ENCODE measurements at regions not wholly inside any gene's neighbourhood (a gene's known extent, or its start where the extent isn't known, plus 50 kb on each side); places are given as distances from the start of the nearest gene placed in this dataset.

- ChIA-PET POLR2A (no interaction called here), CTCF (no interaction called here)
- no peak overlapping the region for H3K27ac ChIP-seq (ENCODE audit: low read depth, low read length)
- TF ChIP-seq CTCF (IDR thresholded peaks at IDR 0.05; ENCODE audit: low read depth, low read length): no peak
- no peak overlapping the region for H3K4me3 ChIP-seq (ENCODE audit: low read depth, low read length)
- H3K9me3 ChIP-seq (ENCODE audit: control insufficient read depth, insufficient read depth, low read length): no peaks in the 10 kb centered on the region; the same call in 1 of the 2 replicates
- no peaks in the 10 kb centered on the region for H3K27me3 ChIP-seq (ENCODE audit: control insufficient read depth, insufficient read depth, low read length)
- DNase-seq (ENCODE audit: low read depth, low spot score): no peak
Observed at GRCh38 chr1:102185260-102185659, 188.5 kb upstream of the OLFM3 start.

GRCh38 chr1:102184477-102184876, 187.8 kb upstream of the OLFM3 start:
- H3K9me3 ChIP-seq (ENCODE audit: control insufficient read depth, insufficient read depth, low read length): no peaks in the 10 kb centered on the region; the same call in 1 of the 2 replicates
- no peak for TF ChIP-seq CTCF (IDR thresholded peaks at IDR 0.05; ENCODE audit: low read depth, low read length)
- no peak overlapping the region for H3K27ac ChIP-seq (ENCODE audit: low read depth, low read length)
- no peaks in the 10 kb centered on the region for H3K27me3 ChIP-seq (ENCODE audit: control insufficient read depth, insufficient read depth, low read length)
- CTCF ChIA-PET: no interaction called here
- POLR2A ChIA-PET: no interaction called here
- DNase-seq (ENCODE audit: low read depth, low spot score): no peak
- H3K4me3 ChIP-seq (ENCODE audit: low read depth, low read length): no peak overlapping the region

- ChIA-PET CTCF (no interaction called here), POLR2A (no interaction called here)
- no peak for TF ChIP-seq CTCF (IDR thresholded peaks at IDR 0.05; ENCODE audit: low read depth, low read length)
- no peak for DNase-seq (ENCODE audit: low read depth, low spot score)
- H3K27me3 ChIP-seq (ENCODE audit: control insufficient read depth, insufficient read depth, low read length): no peaks in the 10 kb centered on the region
- H3K27ac ChIP-seq (ENCODE audit: low read depth, low read length): no peak overlapping the region
- no peaks in the 10 kb centered on the region; the same call in 1 of the 2 replicates for H3K9me3 ChIP-seq (ENCODE audit: control insufficient read depth, insufficient read depth, low read length)
- H3K4me3 ChIP-seq (ENCODE audit: low read depth, low read length): no peak overlapping the region
Observed at GRCh38 chr1:102183711-102184110, 187.0 kb upstream of the OLFM3 start.

GRCh38 chr1:102182603-102183260, 186.0 kb upstream of the OLFM3 start:
- ChIA-PET CTCF (no interaction called here), POLR2A (no interaction called here)
- Histone ChIP-seq H3K9me3 (ENCODE audit: control insufficient read depth, insufficient read depth, low read length) (no peaks in the 10 kb centered on the region; the same call in 1 of the 2 replicates), H3K27ac (ENCODE audit: low read depth, low read length) (no peak overlapping the region), H3K4me3 (ENCODE audit: low read depth, low read length) (no peak overlapping the region), H3K27me3 (ENCODE audit: control insufficient read depth, insufficient read depth, low read length) (no peaks in the 10 kb centered on the region)
- TF ChIP-seq CTCF (IDR thresholded peaks at IDR 0.05; ENCODE audit: low read depth, low read length): no peak
- no peak for DNase-seq (ENCODE audit: low read depth, low spot score)

- ChIA-PET POLR2A (no interaction called here), CTCF (no interaction called here)
- Histone ChIP-seq H3K27me3 (ENCODE audit: control insufficient read depth, insufficient read depth, low read length) (no peaks in the 10 kb centered on the region), H3K27ac (ENCODE audit: low read depth, low read length) (no peak overlapping the region), H3K9me3 (ENCODE audit: control insufficient read depth, insufficient read depth, low read length) (no peaks in the 10 kb centered on the region; the same call in 1 of the 2 replicates), H3K4me3 (ENCODE audit: low read depth, low read length) (no peak overlapping the region)
- DNase-seq (ENCODE audit: low read depth, low spot score): no peak
- TF ChIP-seq CTCF (IDR thresholded peaks at IDR 0.05; ENCODE audit: low read depth, low read length): no peak
Observed at GRCh38 chr1:102181341-102181740, 184.6 kb upstream of the OLFM3 start.

Measured in AG04450 (cell line).